CD14-positive monocyte (primary cell): ENCODE measurements at regions not wholly inside any gene's neighbourhood (a gene's known extent, or its start where the extent isn't known, plus 50 kb on each side); places are given as distances from the start of the nearest gene placed in this dataset.

ENCODE experiments used
- DNase-seq, 3 donors: peaks; one replicate each; pipeline ENCODE4 v3.0.0-alpha.2; 2011 to 2022
- H2AFZ ChIP-seq: 2 replicates; pipeline ENCODE4 v1.6.0; 2012; ENCODE audit warnings: mild to moderate bottlenecking, low read depth, low read length, inconsistent platforms; ENCODE audit not compliant: insufficient read depth, poor library complexity, severe bottlenecking
- H3K27ac ChIP-seq, 2 donors: 1 replicate in 1 of 2; 2 replicates in 1 of 2; pipeline ENCODE4 v1.5.1; 2012 to 2013; ENCODE audit warnings: low read length in 2 of 2, control low read depth in 1 of 2, inconsistent platforms in 1 of 2, low read depth in 1 of 2, mild to moderate bottlenecking in 1 of 2
- H3K27me3 ChIP-seq, 2 donors: one replicate each; pipeline versions ENCODE4 v1.6.0 to v1.6.1; 2011 to 2013; ENCODE audit warnings: low read length in 2 of 2; ENCODE audit not compliant: control insufficient read depth in 2 of 2, insufficient read depth in 2 of 2
- H3K36me3 ChIP-seq, 2 donors: replicated peaks in 1 of 2; 1 replicate in 1 of 2; 2 replicates in 1 of 2; pipeline versions ENCODE4 v1.5.1 to v1.6.1; 2012 to 2013; ENCODE audit warnings: low read length in 2 of 2, control low read depth in 1 of 2, inconsistent platforms in 1 of 2, mild to moderate bottlenecking in 1 of 2; ENCODE audit not compliant: insufficient read depth in 2 of 2, control insufficient read depth in 1 of 2
- H3K4me1 ChIP-seq, 2 donors: 1 replicate in 1 of 2; 2 replicates in 1 of 2; pipeline versions ENCODE4 v1.5.1 to v1.6.1; 2012 to 2013; ENCODE audit warnings: low read length in 2 of 2, control low read depth in 1 of 2, inconsistent platforms in 1 of 2, mild to moderate bottlenecking in 1 of 2, moderate library complexity in 1 of 2; ENCODE audit not compliant: insufficient read depth in 2 of 2, control insufficient read depth in 1 of 2
- H3K4me2 ChIP-seq: replicated peaks from 2 replicates; pipeline ENCODE3; 2012; ENCODE audit warnings: low read length, moderate library complexity, mild to moderate bottlenecking; ENCODE audit not compliant: poor library complexity, severe bottlenecking; ENCODE audit errors: extremely low read depth
- H3K4me3 ChIP-seq, 3 experiments: fragments of 200-600 bp in 1 of 3; sonication (generic) in 1 of 3; replicated peaks in 1 of 3; 1 replicate in 2 of 3; 2 replicates in 1 of 3; pipeline ENCODE4 v1.5.1; 2011 to 2013; ENCODE audit warnings: low read length in 3 of 3, mild to moderate bottlenecking in 3 of 3, control low read depth in 2 of 3, low read depth in 2 of 3, inconsistent platforms in 1 of 3, moderate library complexity in 1 of 3
- H3K79me2 ChIP-seq: 2 replicates; pipeline ENCODE4 v1.6.0; 2012; ENCODE audit warnings: mild to moderate bottlenecking, control low read depth, inconsistent platforms, low read length, moderate library complexity; ENCODE audit not compliant: insufficient read depth
- H3K9ac ChIP-seq: 2 replicates; pipeline ENCODE4 v1.6.0; 2017; ENCODE audit warnings: low read length, mild to moderate bottlenecking; ENCODE audit not compliant: insufficient read depth, poor library complexity, severe bottlenecking
- H3K9me3 ChIP-seq, 2 donors: replicated peaks in 1 of 2; 1 replicate in 1 of 2; 2 replicates in 1 of 2; pipeline versions ENCODE4 v1.5.1 to v1.6.1; 2012 to 2013; ENCODE audit warnings: low read length in 2 of 2, control low read depth in 1 of 2; ENCODE audit not compliant: control insufficient read depth in 1 of 2, insufficient read depth in 1 of 2
- H4K20me1 ChIP-seq: 2 replicates; pipeline ENCODE4 v1.6.0; 2012; ENCODE audit warnings: mild to moderate bottlenecking, low read length, control low read depth, moderate library complexity; ENCODE audit not compliant: insufficient read depth
- H3K27ac Mint-ChIP-seq, 7 donors: one replicate each; pipeline ENCODE4 v1.8.0; 2020; ENCODE audit warnings: mild to moderate bottlenecking in 7 of 7, mixed read lengths in 7 of 7, moderate library complexity in 6 of 7, inconsistent platforms in 2 of 7
- H3K27me3 Mint-ChIP-seq, 3 donors: one replicate each; pipeline ENCODE4 v1.8.0; 2021 to 2022; ENCODE audit warnings: low read depth in 3 of 3, mild to moderate bottlenecking in 3 of 3, mixed read lengths in 3 of 3, moderate library complexity in 3 of 3, inconsistent platforms in 1 of 3
- H3K36me3 Mint-ChIP-seq, 2 donors: one replicate each; pipeline ENCODE4 v1.8.0; 2020; ENCODE audit warnings: mixed read lengths in 2 of 2, inconsistent platforms in 1 of 2, mild to moderate bottlenecking in 1 of 2
- H3K4me1 Mint-ChIP-seq: one replicate; pipeline ENCODE4 v1.8.0; 2020; ENCODE audit warnings: mild to moderate bottlenecking, mixed read lengths
- H3K4me3 Mint-ChIP-seq, 2 donors: one replicate each; pipeline ENCODE4 v1.8.0; 2020; ENCODE audit warnings: mild to moderate bottlenecking in 2 of 2, mixed read lengths in 2 of 2, moderate library complexity in 1 of 2
- H3K9me3 Mint-ChIP-seq, 7 donors: one replicate each; pipeline ENCODE4 v1.8.0; 2020 to 2022; ENCODE audit warnings: mixed read lengths in 7 of 7, mild to moderate bottlenecking in 6 of 7, moderate library complexity in 6 of 7, inconsistent platforms in 2 of 7
- CTCF ChIP-seq: fragments of 200-600 bp; IDR thresholded peaks from one replicate; pipeline ENCODE4 v1.8.0; 2022; ENCODE audit warnings: antibody characterized with exemption, mild to moderate bottlenecking
- WGBS: methylation state at CpG from one replicate; pipeline ENCODE4 v1.1.5; 2013; ENCODE audit warnings: missing lambda C conversion rate; ENCODE audit not compliant: insufficient coverage; 5-methylcytosine and 5-hydroxymethylcytosine counted together
- intact Hi-C, 2 donors: fragments of 100-400 bp; cut with micrococcal nuclease; formaldehyde crosslinking; loops; one replicate each; pipeline versions ENCODE4 v1.15.0 to v1.15.1; 2023

- WGBS = no CpG with 5 or more reads among the region's 7 CpGs
- Mint-ChIP-seq H3K9me3 (peaks cover 0 to 3% (median 0%) of the 10 kb centered on the region in 7 donors), H3K27ac (no peak overlapping the region), H3K27me3 (peaks cover 0 to 6% (median 2%) of the 10 kb centered on the region in 3 donors), H3K4me3 (no peak overlapping the region), H3K36me3 (no peaks in the 10 kb centered on the region), H3K4me1 (no peaks in the 10 kb centered on the region)
- H3K4me2 ChIP-seq = no peak overlapping the region
- H3K4me1 ChIP-seq = no peaks in the 10 kb centered on the region
- H4K20me1 ChIP-seq = no peaks in the 10 kb centered on the region
- H3K79me2 ChIP-seq = no peaks in the 10 kb centered on the region
- no peaks in the 10 kb centered on the region for H3K27me3 ChIP-seq
- H3K9ac ChIP-seq = no peak overlapping the region
- intact Hi-C loops = no loop called here
- DNase-seq = no peak
- H3K9me3 ChIP-seq = no peaks in the 10 kb centered on the region
- no peak overlapping the region for H3K27ac ChIP-seq
- TF ChIP-seq CTCF = no peak
- no peak overlapping the region for H2AFZ ChIP-seq
- no peak overlapping the region for H3K4me3 ChIP-seq
- H3K36me3 ChIP-seq = no peaks in the 10 kb centered on the region
These were observed 129.8 kb upstream of the ARL4C start for GRCh38 chr2:234626566-234627130.

GRCh38 chr2:234625626-234626250 is 128.9 kb upstream of the ARL4C start:
- Mint-ChIP-seq H3K4me3 (no peak overlapping the region), H3K36me3 (no peaks in the 10 kb centered on the region), H3K9me3 (peaks cover 0 to 3% (median 0%) of the 10 kb centered on the region in 7 donors), H3K4me1 (no peaks in the 10 kb centered on the region), H3K27me3 (peaks cover 0 to 5% (median 2%) of the 10 kb centered on the region in 3 donors), H3K27ac (no peak overlapping the region)
- H3K9me3 ChIP-seq = no peaks in the 10 kb centered on the region
- TF ChIP-seq CTCF = no peak
- H3K9ac ChIP-seq = no peak overlapping the region
- no peaks in the 10 kb centered on the region for H3K27me3 ChIP-seq
- no peaks in the 10 kb centered on the region for H4K20me1 ChIP-seq
- no peaks in the 10 kb centered on the region for H3K36me3 ChIP-seq
- H3K4me1 ChIP-seq = no peaks in the 10 kb centered on the region
- no peak for DNase-seq
- no peak overlapping the region for H3K4me3 ChIP-seq
- H3K79me2 ChIP-seq = no peaks in the 10 kb centered on the region
- intact Hi-C loops = no loop called here
- no peak overlapping the region for H2AFZ ChIP-seq
- no peak overlapping the region for H3K4me2 ChIP-seq
- 96% methylated on average over 4 of the region's 4 CpGs for WGBS
- H3K27ac ChIP-seq = no peak overlapping the region
